Right lobe of liver (tissue), 4 donors: ENCODE measurements at regions not wholly inside any gene's neighbourhood (a gene's known extent, or its start where the extent isn't known, plus 50 kb on each side); places are given as distances from the start of the nearest gene placed in this dataset.

Experiments
- CTCF ChIP-seq, 4 donors: fragments of 200-600 bp in 3 of 4; fragments of 450-650 bp in 1 of 4; IDR thresholded peaks; one replicate each; pipeline versions ENCODE4 v1.5.1 to v1.8.0; 2016 to 2022; ENCODE audit warnings: antibody characterized with exemption in 4 of 4, mild to moderate bottlenecking in 2 of 4
- POLR2A ChIP-seq: fragments of 450-650 bp; IDR thresholded peaks from one replicate; pipeline ENCODE4 v1.6.1; 2017; ENCODE audit warnings: antibody characterized with exemption, mild to moderate bottlenecking
- donor health status: DM: no; HTN: no; CAD: no.
- donor health status: DM: no; HTN: no; CAD: no.
- donor health status: DM: no; HTN: yes; CAD: no.

- no peak for TF ChIP-seq CTCF (IDR thresholded peaks at IDR 0.05)
- TF ChIP-seq POLR2A: no peak
Measured at GRCh38 chr11:104352036-104352435, 188.1 kb upstream of the PDGFD start.
